ENCODE measurements at regions not wholly inside any gene's neighbourhood (a gene's known extent, or its start where the extent isn't known, plus 50 kb on each side); places are given as distances from the start of the nearest gene placed in this dataset.

- no peak for TF ChIP-seq EZH2 (IDR thresholded peaks at IDR 0.05)
- TF ChIP-seq, protein P1, sequence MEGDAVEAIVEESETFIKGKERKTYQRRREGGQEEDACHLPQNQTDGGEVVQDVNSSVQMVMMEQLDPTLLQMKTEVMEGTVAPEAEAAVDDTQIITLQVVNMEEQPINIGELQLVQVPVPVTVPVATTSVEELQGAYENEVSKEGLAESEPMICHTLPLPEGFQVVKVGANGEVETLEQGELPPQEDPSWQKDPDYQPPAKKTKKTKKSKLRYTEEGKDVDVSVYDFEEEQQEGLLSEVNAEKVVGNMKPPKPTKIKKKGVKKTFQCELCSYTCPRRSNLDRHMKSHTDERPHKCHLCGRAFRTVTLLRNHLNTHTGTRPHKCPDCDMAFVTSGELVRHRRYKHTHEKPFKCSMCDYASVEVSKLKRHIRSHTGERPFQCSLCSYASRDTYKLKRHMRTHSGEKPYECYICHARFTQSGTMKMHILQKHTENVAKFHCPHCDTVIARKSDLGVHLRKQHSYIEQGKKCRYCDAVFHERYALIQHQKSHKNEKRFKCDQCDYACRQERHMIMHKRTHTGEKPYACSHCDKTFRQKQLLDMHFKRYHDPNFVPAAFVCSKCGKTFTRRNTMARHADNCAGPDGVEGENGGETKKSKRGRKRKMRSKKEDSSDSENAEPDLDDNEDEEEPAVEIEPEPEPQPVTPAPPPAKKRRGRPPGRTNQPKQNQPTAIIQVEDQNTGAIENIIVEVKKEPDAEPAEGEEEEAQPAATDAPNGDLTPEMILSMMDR (IDR thresholded peaks at IDR 0.05 in 2 of 3, conservative IDR thresholded peaks at IDR 0.05 in 1 of 3; ENCODE audit: borderline replicate concordance in 1 of 3, insufficient read depth in 1 of 3, low read depth in 2 of 3, low read length in 2 of 3), result no peak
- TF ChIP-seq POLR2AphosphoS5 (IDR thresholded peaks at IDR 0.05; ENCODE audit: low read depth, low read length), result no peak
- no peak for TF ChIP-seq SP1 (IDR thresholded peaks at IDR 0.05; ENCODE audit: low read depth)
- no peak for TF ChIP-seq TCF7L2 (IDR thresholded peaks at IDR 0.05; ENCODE audit: borderline replicate concordance, extremely low read depth, insufficient read depth, insufficient read length)
- TF ChIP-seq ZNF274 (IDR thresholded peaks at IDR 0.05; ENCODE audit: low read depth, low read length), result no peak
- TF ChIP-seq, protein P2, sequence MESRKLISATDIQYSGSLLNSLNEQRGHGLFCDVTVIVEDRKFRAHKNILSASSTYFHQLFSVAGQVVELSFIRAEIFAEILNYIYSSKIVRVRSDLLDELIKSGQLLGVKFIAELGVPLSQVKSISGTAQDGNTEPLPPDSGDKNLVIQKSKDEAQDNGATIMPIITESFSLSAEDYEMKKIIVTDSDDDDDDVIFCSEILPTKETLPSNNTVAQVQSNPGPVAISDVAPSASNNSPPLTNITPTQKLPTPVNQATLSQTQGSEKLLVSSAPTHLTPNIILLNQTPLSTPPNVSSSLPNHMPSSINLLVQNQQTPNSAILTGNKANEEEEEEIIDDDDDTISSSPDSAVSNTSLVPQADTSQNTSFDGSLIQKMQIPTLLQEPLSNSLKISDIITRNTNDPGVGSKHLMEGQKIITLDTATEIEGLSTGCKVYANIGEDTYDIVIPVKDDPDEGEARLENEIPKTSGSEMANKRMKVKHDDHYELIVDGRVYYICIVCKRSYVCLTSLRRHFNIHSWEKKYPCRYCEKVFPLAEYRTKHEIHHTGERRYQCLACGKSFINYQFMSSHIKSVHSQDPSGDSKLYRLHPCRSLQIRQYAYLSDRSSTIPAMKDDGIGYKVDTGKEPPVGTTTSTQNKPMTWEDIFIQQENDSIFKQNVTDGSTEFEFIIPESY (IDR thresholded peaks at IDR 0.05; ENCODE audit: extremely low read depth, insufficient replicate concordance, low read length), result no peak
- no peak for TF ChIP-seq CBX3 (IDR thresholded peaks at IDR 0.05; ENCODE audit: low read depth)
- TF ChIP-seq CEBPB (IDR thresholded peaks at IDR 0.05; ENCODE audit: low read depth), result no peak
- TF ChIP-seq ZFX (IDR thresholded peaks at IDR 0.05), result no peak
- TF ChIP-seq FOSL1 (IDR thresholded peaks at IDR 0.05; ENCODE audit: low read depth), result no peak
- TF ChIP-seq, protein P3, sequence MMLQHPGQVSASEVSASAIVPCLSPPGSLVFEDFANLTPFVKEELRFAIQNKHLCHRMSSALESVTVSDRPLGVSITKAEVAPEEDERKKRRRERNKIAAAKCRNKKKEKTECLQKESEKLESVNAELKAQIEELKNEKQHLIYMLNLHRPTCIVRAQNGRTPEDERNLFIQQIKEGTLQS (IDR thresholded peaks at IDR 0.05), result no peak
- no peak for TF ChIP-seq POLR2A (IDR thresholded peaks at IDR 0.05; ENCODE audit: borderline replicate concordance, extremely low read depth, insufficient read depth, insufficient read length)
These were observed 262.7 kb upstream of the F9 start for GRCh38 chrX:139267851-139268250.

Data from HCT116 (cell line).